NOMO-1 treated with DMSO at 0.1 percent for 48 hours (cell line): ENCODE measurements at regions not wholly inside any gene's neighbourhood (a gene's known extent, or its start where the extent isn't known, plus 50 kb on each side); places are given as distances from the start of the nearest gene placed in this dataset.
"Not testable (repeated sequence)": the region's sequence is repeated elsewhere in the genome, so short reads cannot be mapped to it uniquely, and the experiment has no call there.

ENCODE experiments used
- DNase-seq: peaks from one replicate; lab custom pipeline; 2025; ENCODE audit not compliant: unreplicated experiment; lab: John Stamatoyannopoulos, UW

DNA sequence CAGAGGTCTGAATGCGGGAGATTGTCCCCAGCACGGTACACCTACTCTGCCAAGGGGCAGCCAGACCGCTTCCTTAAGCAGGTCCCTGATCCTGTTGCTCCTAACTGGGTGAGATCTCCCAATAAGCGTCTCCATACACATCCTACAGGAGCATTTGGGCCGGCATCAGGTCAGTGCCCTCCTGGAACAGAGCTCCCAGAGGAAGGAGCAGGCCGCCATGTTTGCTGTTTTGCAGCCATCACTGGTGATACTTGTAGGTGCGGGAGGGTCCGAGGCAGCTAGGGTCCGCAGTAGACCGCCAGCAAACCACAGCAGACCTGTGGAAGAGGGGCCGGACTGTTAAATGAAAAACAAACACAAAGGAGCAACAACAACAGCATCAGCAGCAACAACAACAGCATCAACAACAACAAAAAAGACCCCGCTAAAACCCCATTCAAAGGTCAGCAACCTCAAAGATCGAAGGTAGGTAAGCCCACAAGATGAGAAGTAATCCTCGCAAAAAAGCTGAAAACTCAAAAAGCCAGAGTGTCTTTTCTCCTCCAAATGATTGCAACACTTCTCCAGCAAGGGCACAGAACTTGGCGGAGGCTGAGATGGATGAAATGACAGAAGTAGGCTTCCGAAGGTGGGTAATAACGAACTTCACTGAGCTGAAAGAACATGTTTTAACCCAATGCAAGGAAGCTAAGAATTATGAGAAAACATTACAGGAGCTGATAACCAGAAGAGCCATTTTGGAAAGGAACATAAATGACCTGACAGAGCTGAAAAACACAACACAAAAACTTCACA is 79.0 kb upstream of the CDH7 start:
- DNase-seq, result no peak

- DNase-seq, result not testable (repeated sequence)
Measured at GRCh38 chr18:65670145-65670544, 80.7 kb upstream of the CDH7 start.

DNA sequence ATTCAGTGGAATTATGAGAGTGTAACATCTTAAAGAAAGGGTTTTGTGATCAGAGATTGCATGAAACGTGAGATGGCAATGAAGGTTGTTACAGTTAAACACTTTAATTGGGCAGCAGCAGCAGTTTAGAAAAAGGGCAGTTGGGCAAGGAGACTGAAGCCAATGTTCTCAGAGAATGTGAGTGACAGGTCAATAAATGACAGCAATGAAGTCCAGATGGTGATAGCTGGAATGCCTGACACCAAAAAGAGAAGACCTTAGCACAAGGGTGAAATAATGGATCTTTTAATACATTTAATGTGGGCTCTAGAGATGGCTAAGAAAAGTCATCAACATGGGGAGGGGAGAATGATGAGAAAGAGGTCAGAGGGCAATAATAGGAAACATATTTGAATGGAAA is 89.4 kb upstream of the CDH7 start:
- DNase-seq, result no peak

DNA sequence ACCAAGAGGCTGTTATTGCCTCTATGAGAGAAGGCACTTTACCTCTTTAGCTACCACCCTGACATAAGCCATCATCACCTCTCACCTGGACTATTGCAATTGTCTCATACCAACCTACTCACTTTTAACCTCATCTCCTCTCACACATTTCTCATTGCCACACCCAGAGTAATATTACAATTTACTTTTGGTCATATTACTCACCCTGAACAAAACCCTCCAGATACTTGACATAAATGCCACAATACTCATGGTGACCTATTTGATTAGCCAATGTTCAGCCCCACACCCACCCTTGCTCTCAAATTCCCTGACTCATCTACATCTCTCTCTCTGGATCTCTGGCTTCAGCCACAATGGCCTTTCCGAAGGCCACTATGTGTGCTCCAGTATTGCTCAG is 90.9 kb upstream of the CDH7 start:
- no peak for DNase-seq

DNA sequence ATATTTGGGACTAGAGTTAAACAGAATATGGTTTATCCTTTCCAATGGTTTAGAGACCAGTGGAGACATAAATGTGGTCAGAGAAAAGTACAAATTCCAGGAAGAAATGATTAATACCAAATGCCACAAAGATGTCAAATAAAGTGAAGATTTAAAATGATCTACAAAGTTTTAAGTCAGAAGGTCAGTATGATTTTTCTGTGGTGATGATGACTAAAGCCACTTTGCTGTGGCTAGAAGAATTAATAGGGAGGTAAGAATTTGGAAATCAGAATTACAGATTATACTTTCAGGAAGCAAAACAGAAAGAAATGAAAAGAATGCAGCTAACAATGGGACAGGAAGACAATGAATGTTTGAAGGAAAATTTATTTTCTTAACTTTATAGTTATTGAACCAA is 91.5 kb upstream of the CDH7 start:
- DNase-seq, result no peak

- DNase-seq, result no peak
Measured at GRCh38 chr18:65651192-65651591, 99.6 kb upstream of the CDH7 start.

- no peak for DNase-seq
Measured at GRCh38 chr18:65632236-65632635, 118.6 kb upstream of the CDH7 start.

GRCh38 chr18:65631766-65632165 is 119.0 kb upstream of the CDH7 start:
- no peak for DNase-seq

GRCh38 chr18:65628390-65628789 is 122.4 kb upstream of the CDH7 start:
- no peak for DNase-seq

- DNase-seq, result no peak
Measured at GRCh38 chr18:65623676-65624075, 127.1 kb upstream of the CDH7 start.

DNA sequence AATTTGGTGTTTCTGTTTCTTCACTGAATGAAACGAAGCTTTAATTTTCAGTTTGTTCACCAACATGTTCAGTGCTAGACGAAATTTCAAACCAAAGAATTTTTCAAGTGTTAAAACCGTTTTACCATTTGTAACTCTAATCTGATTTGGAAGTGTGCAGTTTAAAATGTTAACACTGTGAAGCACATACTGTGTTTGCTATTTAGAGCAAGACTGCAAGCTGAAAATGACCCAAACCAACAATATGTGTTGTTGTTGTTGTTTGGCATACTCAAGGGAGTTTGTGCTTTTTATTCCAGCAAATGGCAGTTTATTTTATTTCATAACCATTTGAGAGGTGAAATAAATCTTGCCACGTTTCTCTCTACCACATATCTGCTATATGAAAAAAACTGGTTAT is 128.4 kb upstream of the CDH7 start:
- DNase-seq, result no peak

- DNase-seq, result no peak
Measured at GRCh38 chr18:65620076-65620696, 130.6 kb upstream of the CDH7 start.

- DNase-seq, result no peak
Measured at GRCh38 chr18:65610939-65611338, 139.9 kb upstream of the CDH7 start.

GRCh38 chr18:65608471-65608870 is 142.3 kb upstream of the CDH7 start:
- no peak for DNase-seq

DNA sequence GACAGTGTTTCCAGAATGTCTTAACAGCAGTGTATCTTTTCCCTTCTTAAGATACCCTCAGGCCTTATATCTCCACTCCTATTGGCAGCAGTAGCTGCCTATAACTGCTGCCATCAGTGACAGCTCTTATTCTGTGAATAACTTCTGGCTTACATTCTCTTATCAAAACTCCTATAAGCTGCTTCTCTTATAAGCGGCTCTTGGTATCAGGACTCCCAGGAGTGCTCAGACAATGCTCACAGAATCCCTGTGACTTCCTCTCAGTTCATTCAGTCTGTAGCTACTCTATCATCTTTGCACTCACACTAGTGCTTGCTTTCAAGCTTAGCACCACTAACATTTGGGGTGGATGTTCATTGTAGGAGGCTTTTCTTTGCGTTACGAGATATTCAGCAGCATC is 143.7 kb upstream of the CDH7 start:
- no peak for DNase-seq

DNA sequence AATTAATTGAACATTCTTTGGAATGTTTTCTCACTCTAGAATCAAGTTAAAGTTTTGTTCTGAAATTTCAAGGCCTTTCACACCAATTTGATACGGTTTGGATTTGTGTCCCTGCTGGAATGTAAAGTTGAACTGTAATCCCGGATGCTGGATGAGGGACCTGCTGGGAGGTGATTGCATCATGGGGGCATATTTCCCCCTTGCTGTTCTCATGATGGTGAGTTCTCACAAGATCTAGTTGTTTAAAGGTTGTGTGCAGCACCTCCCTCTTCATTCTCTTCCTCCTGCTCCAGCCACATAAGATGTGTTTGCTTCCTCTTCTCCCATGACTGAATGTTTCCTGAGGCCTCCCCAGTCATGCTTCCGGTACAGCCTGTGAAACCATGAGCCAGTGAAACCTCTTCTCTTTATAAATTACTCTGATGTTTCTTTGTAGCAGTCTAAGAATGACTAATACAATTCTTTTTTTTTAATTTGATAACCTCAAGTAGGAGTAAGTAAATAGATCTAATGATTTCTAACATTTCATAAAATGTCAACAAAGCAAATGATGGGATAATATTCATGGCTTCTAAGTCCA is 144.2 kb upstream of the CDH7 start:
- no peak for DNase-seq

GRCh38 chr18:65605352-65605751 is 145.5 kb upstream of the CDH7 start:
- not testable (repeated sequence) for DNase-seq

DNA sequence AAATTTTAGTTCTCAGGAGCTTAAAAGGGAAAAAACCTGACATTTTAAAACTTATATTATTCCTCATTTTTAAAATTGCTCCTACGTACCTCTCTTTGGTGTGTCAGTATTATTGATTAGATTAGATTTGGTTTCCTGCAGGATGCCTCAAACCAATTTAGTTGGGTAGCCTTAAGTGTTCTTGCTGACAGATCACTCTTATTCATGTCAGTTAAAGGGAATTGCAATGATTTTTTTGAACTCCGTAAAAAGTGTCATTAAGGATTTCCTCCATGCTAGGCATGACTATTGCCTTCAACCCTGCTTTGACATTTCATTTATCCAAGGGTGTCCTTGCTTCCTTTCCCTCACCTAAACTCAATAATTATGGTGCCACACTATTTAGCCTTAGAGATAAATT is 149.0 kb upstream of the CDH7 start:
- no peak for DNase-seq

DNA sequence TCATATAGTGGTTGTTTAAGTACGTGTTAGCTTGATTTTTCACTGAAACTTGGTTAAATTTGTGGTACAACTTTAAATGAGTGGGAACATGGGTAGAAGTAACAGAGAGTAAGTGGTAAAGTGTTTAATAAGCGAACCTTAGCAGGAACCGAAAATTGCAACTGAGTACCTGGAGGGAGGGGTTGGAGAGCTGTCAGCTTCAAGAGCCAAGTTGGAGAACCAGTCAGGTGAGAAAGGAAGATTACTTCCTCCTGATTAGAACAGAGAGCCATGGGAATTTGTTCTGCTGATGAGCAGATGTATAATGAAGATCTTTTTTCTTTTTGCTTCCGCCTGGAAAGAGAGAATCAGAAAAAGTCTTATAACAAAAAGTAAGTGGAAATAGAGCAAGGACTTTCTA is 158.4 kb upstream of the CDH7 start:
- DNase-seq, result no peak

DNA sequence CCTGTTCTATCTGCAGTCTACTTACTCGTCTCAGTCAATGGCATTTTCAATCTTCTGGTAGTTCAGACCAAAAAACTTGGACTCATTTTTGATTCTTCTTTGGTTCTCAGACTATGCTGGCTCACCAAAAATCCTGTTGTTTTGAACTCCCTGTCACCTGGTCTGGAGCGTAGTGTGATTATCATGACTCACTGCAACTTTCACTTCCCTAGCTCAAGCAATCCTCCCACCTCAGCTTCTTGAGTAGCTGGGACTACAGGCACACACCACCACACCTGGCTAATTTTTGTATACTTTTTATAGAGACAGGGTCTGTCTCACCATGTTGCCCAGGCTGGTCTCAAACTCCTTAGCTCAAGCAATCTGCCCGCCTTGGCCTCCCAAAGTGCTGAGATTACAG is 163.3 kb upstream of the CDH7 start:
- no peak for DNase-seq

DNA sequence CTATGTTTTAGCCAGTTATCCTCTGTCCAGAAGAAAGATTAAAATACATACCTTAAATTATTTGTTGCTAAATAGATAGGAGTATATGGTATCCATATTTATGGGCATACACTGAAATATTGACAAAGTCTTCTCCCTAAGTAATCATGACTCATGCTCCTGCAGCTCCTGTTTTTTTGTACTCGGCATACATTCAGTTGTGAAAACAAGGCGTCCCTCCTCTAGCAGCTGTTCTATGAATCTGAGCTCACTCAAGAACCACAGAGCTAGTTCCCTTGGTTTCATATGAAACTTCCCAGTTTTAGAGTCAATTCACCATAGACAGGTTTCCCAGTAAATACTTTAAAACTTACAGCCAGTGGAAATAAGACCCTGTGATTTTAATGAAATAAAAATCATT is 168.7 kb upstream of the CDH7 start:
- not testable (repeated sequence) for DNase-seq

- no peak for DNase-seq
Measured at GRCh38 chr18:65568866-65569265, 181.9 kb upstream of the CDH7 start.
